Neural cell (in vitro differentiated cells): ENCODE measurements at regions not wholly inside any gene's neighbourhood (a gene's known extent, or its start where the extent isn't known, plus 50 kb on each side); places are given as distances from the start of the nearest gene placed in this dataset.

Experiments used
- H2AFZ ChIP-seq: fragments of 200-600, 300-800 bp; sonication (generic), shearing (Covaris generic); 2 replicates; pipeline ENCODE4 v1.6.0; 2014; ENCODE audit warnings: low read depth, mild to moderate bottlenecking, antibody characterized with exemption, low read length, moderate library complexity
- H3F3A ChIP-seq: fragments of 200-600 bp; shearing (Covaris generic); 2 replicates; pipeline ENCODE4 v1.6.1; 2016; ENCODE audit warnings: mild to moderate bottlenecking, moderate library complexity, mixed read lengths, antibody characterized with exemption, low read length; ENCODE audit not compliant: insufficient read depth, poor library complexity, severe bottlenecking
- H3K27ac ChIP-seq: fragments of 200-600, 300-800 bp; sonication (generic), shearing (Covaris generic); 2 replicates; pipeline ENCODE4 v1.5.1; 2014; ENCODE audit warnings: mild to moderate bottlenecking, low read length, moderate library complexity
- H3K27me3 ChIP-seq: fragments of 300-800, 200-600 bp; sonication (generic), shearing (Covaris generic); 2 replicates; pipeline ENCODE4 v1.6.0; 2014; ENCODE audit warnings: mild to moderate bottlenecking, low read depth, low read length, moderate library complexity; ENCODE audit not compliant: insufficient read depth
- H3K36me3 ChIP-seq: fragments of 300-800, 200-600 bp; sonication (generic), shearing (Covaris generic); 2 replicates; pipeline ENCODE4 v1.5.1; 2014; ENCODE audit warnings: mild to moderate bottlenecking, antibody characterized with exemption, low read length, moderate library complexity; ENCODE audit not compliant: insufficient read depth
- H3K4me2 ChIP-seq: fragments of 300-800, 200-600 bp; sonication (generic), shearing (Covaris generic); 2 replicates; pipeline ENCODE4 v1.6.0; 2014; ENCODE audit warnings: mild to moderate bottlenecking, low read length
- H3K4me3 ChIP-seq: fragments of 300-800, 200-600 bp; sonication (generic), shearing (Covaris generic); 2 replicates; pipeline ENCODE4 v1.5.1; 2014; ENCODE audit warnings: mild to moderate bottlenecking, low read length, moderate library complexity
- H3K79me2 ChIP-seq: fragments of 200-600 bp; shearing (Covaris generic); replicated peaks from 2 replicates; pipeline ENCODE4 v1.6.0; 2014; ENCODE audit warnings: mild to moderate bottlenecking, low read length, moderate library complexity; ENCODE audit not compliant: insufficient read depth
- H3K9ac ChIP-seq: fragments of 300-800, 200-600 bp; sonication (generic), shearing (Covaris generic); 2 replicates; pipeline ENCODE4 v1.6.1; 2016; ENCODE audit warnings: mild to moderate bottlenecking, low read length, mixed read lengths
- H3K9me2 ChIP-seq: fragments of 200-600 bp; shearing (Covaris generic); 2 replicates; pipeline ENCODE4 v1.6.1; 2016; ENCODE audit warnings: mild to moderate bottlenecking, low read length, mixed read lengths; ENCODE audit not compliant: insufficient read depth
- H3K9me3 ChIP-seq: fragments of 200-600, 300-800 bp; sonication (generic), shearing (Covaris generic); 2 replicates; pipeline ENCODE4 v1.6.1; 2016; ENCODE audit warnings: mild to moderate bottlenecking, mixed run types, low read length, moderate library complexity, mixed read lengths
- H4K20me1 ChIP-seq: fragments of 200-600 bp; shearing (Covaris generic); 2 replicates; pipeline ENCODE4 v1.6.1; 2016; ENCODE audit warnings: mild to moderate bottlenecking, mixed run types; ENCODE audit not compliant: insufficient read depth
- EP300 ChIP-seq: fragments of 450-650 bp; conservative IDR thresholded peaks from 2 replicates; pipeline ENCODE4 v1.6.1; 2014; ENCODE audit warnings: antibody characterized with exemption, mild to moderate bottlenecking, moderate library complexity; ENCODE audit not compliant: poor library complexity, severe bottlenecking
- EZH2 ChIP-seq: fragments of 200-600, 300-800 bp; shearing (Covaris generic), sonication (generic); IDR thresholded peaks from 2 replicates; pipeline ENCODE4 v1.6.1; 2014; ENCODE audit warnings: antibody characterized with exemption, low read length, borderline replicate concordance, mild to moderate bottlenecking; ENCODE audit not compliant: insufficient read depth, poor library complexity, severe bottlenecking
- MXI1 ChIP-seq: fragments of 450-650 bp; conservative IDR thresholded peaks from 2 replicates; pipeline ENCODE4 v1.6.1; 2014; ENCODE audit warnings: antibody characterized with exemption, mild to moderate bottlenecking; ENCODE audit not compliant: poor library complexity, severe bottlenecking
- POLR2AphosphoS5 ChIP-seq: IDR thresholded peaks from 2 replicates; pipeline ENCODE4 v1.6.1; 2012
- RAD21 ChIP-seq: fragments of 450-650 bp; conservative IDR thresholded peaks from 2 replicates; pipeline ENCODE4 v1.6.1; 2014; ENCODE audit warnings: antibody characterized with exemption, mild to moderate bottlenecking, moderate library complexity
- SMC3 ChIP-seq: fragments of 450-650 bp; conservative IDR thresholded peaks from 2 replicates; pipeline ENCODE4 v1.6.1; 2014; ENCODE audit warnings: antibody characterized with exemption, mild to moderate bottlenecking, moderate library complexity; ENCODE audit not compliant: poor library complexity
- TAF1 ChIP-seq: IDR thresholded peaks from 2 replicates; pipeline ENCODE4 v1.6.1; 2012; ENCODE audit warnings: low read depth
- TF ChIP-seq, protein P1 (sequence below): IDR thresholded peaks from 2 replicates; pipeline ENCODE4 v1.6.1; 2012; ENCODE audit warnings: borderline replicate concordance
- TF ChIP-seq, protein P2 (sequence below): fragments of 450-650 bp; IDR thresholded peaks from 2 replicates; pipeline ENCODE4 v1.5.1; 2014; ENCODE audit warnings: antibody characterized with exemption, mild to moderate bottlenecking, moderate library complexity; ENCODE audit not compliant: poor library complexity, severe bottlenecking

DNA sequence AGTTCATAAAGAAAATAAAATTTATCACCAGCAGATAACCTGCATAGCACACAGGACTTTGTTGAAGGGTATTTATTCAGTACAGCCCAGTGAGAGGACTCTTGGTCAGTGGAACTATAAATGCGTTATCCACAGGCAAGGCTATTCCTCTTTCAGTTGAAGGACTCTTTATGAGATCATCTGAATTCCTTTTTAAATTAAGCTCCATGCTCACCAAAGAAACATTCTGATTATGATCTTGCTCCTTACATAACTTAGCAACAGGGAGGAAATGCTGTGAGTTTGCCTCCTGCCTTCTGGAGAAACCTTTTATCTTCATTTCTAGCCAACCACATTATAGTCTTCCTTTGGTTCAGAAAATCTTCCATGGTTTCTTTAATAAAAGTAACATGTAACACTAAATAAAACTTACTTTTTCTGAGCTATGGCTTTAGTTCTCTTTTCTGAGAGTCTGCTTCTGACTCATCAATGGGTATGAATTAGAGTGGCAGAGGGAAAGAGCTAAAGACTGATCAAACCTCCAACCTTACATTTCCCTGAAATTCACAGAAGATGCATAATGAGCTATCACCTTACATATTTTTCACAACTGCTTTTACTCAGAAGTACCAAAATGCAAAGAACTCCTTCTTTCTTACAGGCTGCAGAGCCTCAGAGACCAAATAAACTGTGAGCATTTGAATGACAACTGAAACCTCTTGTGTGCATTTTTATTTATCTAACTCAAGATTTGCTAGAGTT, 267.2 kb downstream of the ADGRG6 start:
- no peak overlapping the region for H2AFZ ChIP-seq
- H3K4me3 ChIP-seq = no peak overlapping the region
- H3F3A ChIP-seq = no peaks in the 10 kb centered on the region
- H3K36me3 ChIP-seq = no peaks in the 10 kb centered on the region
- no peak overlapping the region for H3K27ac ChIP-seq
- H3K27me3 ChIP-seq = no peaks in the 10 kb centered on the region
- H3K9ac ChIP-seq = no peak overlapping the region
- no peaks in the 10 kb centered on the region for H4K20me1 ChIP-seq
- no peaks in the 10 kb centered on the region for H3K9me2 ChIP-seq
- no peaks in the 10 kb centered on the region for H3K79me2 ChIP-seq
- H3K4me2 ChIP-seq = no peak overlapping the region
- H3K9me3 ChIP-seq = no peaks in the 10 kb centered on the region
- no peak for TF ChIP-seq SMC3
- TF ChIP-seq, protein P1, sequence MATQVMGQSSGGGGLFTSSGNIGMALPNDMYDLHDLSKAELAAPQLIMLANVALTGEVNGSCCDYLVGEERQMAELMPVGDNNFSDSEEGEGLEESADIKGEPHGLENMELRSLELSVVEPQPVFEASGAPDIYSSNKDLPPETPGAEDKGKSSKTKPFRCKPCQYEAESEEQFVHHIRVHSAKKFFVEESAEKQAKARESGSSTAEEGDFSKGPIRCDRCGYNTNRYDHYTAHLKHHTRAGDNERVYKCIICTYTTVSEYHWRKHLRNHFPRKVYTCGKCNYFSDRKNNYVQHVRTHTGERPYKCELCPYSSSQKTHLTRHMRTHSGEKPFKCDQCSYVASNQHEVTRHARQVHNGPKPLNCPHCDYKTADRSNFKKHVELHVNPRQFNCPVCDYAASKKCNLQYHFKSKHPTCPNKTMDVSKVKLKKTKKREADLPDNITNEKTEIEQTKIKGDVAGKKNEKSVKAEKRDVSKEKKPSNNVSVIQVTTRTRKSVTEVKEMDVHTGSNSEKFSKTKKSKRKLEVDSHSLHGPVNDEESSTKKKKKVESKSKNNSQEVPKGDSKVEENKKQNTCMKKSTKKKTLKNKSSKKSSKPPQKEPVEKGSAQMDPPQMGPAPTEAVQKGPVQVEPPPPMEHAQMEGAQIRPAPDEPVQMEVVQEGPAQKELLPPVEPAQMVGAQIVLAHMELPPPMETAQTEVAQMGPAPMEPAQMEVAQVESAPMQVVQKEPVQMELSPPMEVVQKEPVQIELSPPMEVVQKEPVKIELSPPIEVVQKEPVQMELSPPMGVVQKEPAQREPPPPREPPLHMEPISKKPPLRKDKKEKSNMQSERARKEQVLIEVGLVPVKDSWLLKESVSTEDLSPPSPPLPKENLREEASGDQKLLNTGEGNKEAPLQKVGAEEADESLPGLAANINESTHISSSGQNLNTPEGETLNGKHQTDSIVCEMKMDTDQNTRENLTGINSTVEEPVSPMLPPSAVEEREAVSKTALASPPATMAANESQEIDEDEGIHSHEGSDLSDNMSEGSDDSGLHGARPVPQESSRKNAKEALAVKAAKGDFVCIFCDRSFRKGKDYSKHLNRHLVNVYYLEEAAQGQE = no peak
- TF ChIP-seq TAF1 = no peak
- no peak for TF ChIP-seq MXI1
- TF ChIP-seq EP300 = no peak
- TF ChIP-seq, protein P2, sequence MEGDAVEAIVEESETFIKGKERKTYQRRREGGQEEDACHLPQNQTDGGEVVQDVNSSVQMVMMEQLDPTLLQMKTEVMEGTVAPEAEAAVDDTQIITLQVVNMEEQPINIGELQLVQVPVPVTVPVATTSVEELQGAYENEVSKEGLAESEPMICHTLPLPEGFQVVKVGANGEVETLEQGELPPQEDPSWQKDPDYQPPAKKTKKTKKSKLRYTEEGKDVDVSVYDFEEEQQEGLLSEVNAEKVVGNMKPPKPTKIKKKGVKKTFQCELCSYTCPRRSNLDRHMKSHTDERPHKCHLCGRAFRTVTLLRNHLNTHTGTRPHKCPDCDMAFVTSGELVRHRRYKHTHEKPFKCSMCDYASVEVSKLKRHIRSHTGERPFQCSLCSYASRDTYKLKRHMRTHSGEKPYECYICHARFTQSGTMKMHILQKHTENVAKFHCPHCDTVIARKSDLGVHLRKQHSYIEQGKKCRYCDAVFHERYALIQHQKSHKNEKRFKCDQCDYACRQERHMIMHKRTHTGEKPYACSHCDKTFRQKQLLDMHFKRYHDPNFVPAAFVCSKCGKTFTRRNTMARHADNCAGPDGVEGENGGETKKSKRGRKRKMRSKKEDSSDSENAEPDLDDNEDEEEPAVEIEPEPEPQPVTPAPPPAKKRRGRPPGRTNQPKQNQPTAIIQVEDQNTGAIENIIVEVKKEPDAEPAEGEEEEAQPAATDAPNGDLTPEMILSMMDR = no peak
- no peak for TF ChIP-seq RAD21
- no peak for TF ChIP-seq POLR2AphosphoS5
- TF ChIP-seq EZH2 = no peak

DNA sequence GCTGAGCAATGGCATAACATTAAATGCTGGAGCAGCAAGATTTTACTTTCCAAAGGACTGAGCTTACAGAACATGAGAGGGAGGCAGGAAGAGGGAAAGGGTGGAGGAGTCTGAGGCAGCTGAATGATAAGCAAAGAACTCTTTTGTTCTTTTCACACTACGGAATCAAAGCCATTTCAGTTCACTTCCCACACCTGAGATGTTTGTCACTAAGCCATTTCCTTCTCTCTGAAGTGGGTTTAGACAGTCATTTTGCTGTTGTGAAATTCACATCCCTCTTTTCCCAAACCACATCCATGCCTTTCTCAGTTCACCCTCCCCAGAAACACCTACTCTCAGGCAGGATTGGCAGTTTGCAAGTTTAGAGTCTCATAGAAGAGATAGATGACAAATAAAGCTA, 267.9 kb downstream of the ADGRG6 start:
- H3K36me3 ChIP-seq = no peaks in the 10 kb centered on the region
- no peak overlapping the region for H3K9ac ChIP-seq
- no peaks in the 10 kb centered on the region for H3K79me2 ChIP-seq
- no peaks in the 10 kb centered on the region for H3K27me3 ChIP-seq
- no peaks in the 10 kb centered on the region for H3K9me3 ChIP-seq
- no peak overlapping the region for H3K4me3 ChIP-seq
- H4K20me1 ChIP-seq = no peaks in the 10 kb centered on the region
- H3K9me2 ChIP-seq = no peaks in the 10 kb centered on the region
- H3K4me2 ChIP-seq = no peak overlapping the region
- no peak for TF ChIP-seq EP300
- TF ChIP-seq, protein P1 = no peak
- no peak overlapping the region for H3K27ac ChIP-seq
- H2AFZ ChIP-seq = no peak overlapping the region
- no peaks in the 10 kb centered on the region for H3F3A ChIP-seq
